ENCODE measurements at regions not wholly inside any gene's neighbourhood (a gene's known extent, or its start where the extent isn't known, plus 50 kb on each side); places are given as distances from the start of the nearest gene placed in this dataset.

- Histone ChIP-seq H3K79me2 (ENCODE audit: control insufficient read depth, insufficient read depth, low read length) (no peaks in the 10 kb centered on the region), H4K20me1 (ENCODE audit: control insufficient read depth, insufficient read depth) (no peaks in the 10 kb centered on the region), H3K27me3 (replicated peaks in 1 of 2; ENCODE audit: control insufficient read depth in 2 of 2, insufficient read depth in 2 of 2, low read length in 1 of 2) (no peaks in the 10 kb centered on the region), H3K4me1 (ENCODE audit: control insufficient read depth, insufficient read depth, low read length) (no peaks in the 10 kb centered on the region), H3K4me3 (no peak overlapping the region), H3K27ac (ENCODE audit: control insufficient read depth, insufficient read depth) (no peak overlapping the region), H3K36me3 (ENCODE audit: control insufficient read depth in 2 of 2, insufficient read depth in 2 of 2, low read length in 1 of 2) (no peaks in the 10 kb centered on the region), H3K9me3 (replicated peaks; ENCODE audit: control insufficient read depth, insufficient read depth, low read length) (no peaks in the 10 kb centered on the region), H3K9ac (ENCODE audit: control insufficient read depth, insufficient read depth, low read length) (no peak overlapping the region), H3K4me2 (ENCODE audit: control insufficient read depth, insufficient read depth) (no peak overlapping the region), H2AFZ (ENCODE audit: control insufficient read depth, low read depth, low read length) (no peak overlapping the region)
- SMC1A ChIA-PET (ENCODE audit: uncharacterized antibody, unreplicated experiment) = no interaction called here
- CTCF ChIA-PET = no interaction called here
- FAIRE-seq (no peak), ATAC-seq (no peak), DNase-seq (ENCODE audit: low read depth, low spot score) (no peak)
- intact Hi-C loops (cut with micrococcal nuclease; ENCODE audit: unreplicated experiment) = no loop called here
- BruUV-seq (replicated peaks) = no TSS peak
- TF ChIP-seq GATAD2B (conservative IDR thresholded peaks at IDR 0.05; ENCODE audit: low read depth) = no peak
- no peak for TF ChIP-seq SREBF2 (IDR thresholded peaks at IDR 0.05; ENCODE audit: low read length)
- no peak for TF ChIP-seq TCF12 (IDR thresholded peaks at IDR 0.05; ENCODE audit: low read depth, low read length)
- no peak for TF ChIP-seq LARP7 (IDR thresholded peaks at IDR 0.05)
- POLR2A ChIA-PET = no interaction called here
- RAD21 ChIA-PET (ENCODE audit: unreplicated experiment) = no interaction called here
- 3% methylated on average over 2 of the region's 2 CpGs for WGBS (ENCODE audit: insufficient coverage, insufficient replicate concordance, low lambda C conversion rate, missing lambda C conversion rate)
- in situ Hi-C loops (cut with MboI) = no loop called here
These were observed 723.9 kb downstream of the FAT4 start for GRCh38 chr4:126038502-126039144.

- Histone ChIP-seq H3K27me3 (replicated peaks in 1 of 2; ENCODE audit: control insufficient read depth in 2 of 2, insufficient read depth in 2 of 2, low read length in 1 of 2) (no peaks in the 10 kb centered on the region), H3K27ac (ENCODE audit: control insufficient read depth, insufficient read depth) (no peak overlapping the region), H3K4me1 (ENCODE audit: control insufficient read depth, insufficient read depth, low read length) (no peaks in the 10 kb centered on the region), H3K4me3 (no peak overlapping the region), H4K20me1 (ENCODE audit: control insufficient read depth, insufficient read depth) (no peaks in the 10 kb centered on the region), H3K9me3 (replicated peaks; ENCODE audit: control insufficient read depth, insufficient read depth, low read length) (no peaks in the 10 kb centered on the region), H3K4me2 (ENCODE audit: control insufficient read depth, insufficient read depth) (no peak overlapping the region), H2AFZ (ENCODE audit: control insufficient read depth, low read depth, low read length) (no peak overlapping the region), H3K79me2 (ENCODE audit: control insufficient read depth, insufficient read depth, low read length) (no peaks in the 10 kb centered on the region), H3K9ac (ENCODE audit: control insufficient read depth, insufficient read depth, low read length) (no peak overlapping the region), H3K36me3 (ENCODE audit: control insufficient read depth in 2 of 2, insufficient read depth in 2 of 2, low read length in 1 of 2) (no peaks in the 10 kb centered on the region)
- RAD21 ChIA-PET (ENCODE audit: unreplicated experiment) = interaction anchor here (1.3 kb wide), 1 partner anchor 9 kb away, joined by 3 read pairs; no protein-coding TSS in a partner anchor
- DNase-seq (ENCODE audit: low read depth, low spot score) = no peak
- FAIRE-seq = no peak
- intact Hi-C loops (cut with micrococcal nuclease; ENCODE audit: unreplicated experiment) (no loop called here), in situ Hi-C loops (cut with MboI) (no loop called here)
- POLR2A ChIA-PET = no interaction called here
- TF ChIP-seq POLR2A (IDR thresholded peaks at IDR 0.05; ENCODE audit: low read depth, low read length) = no peak
- TF ChIP-seq RELA (IDR thresholded peaks at IDR 0.05; ENCODE audit: borderline replicate concordance, partially characterized antibody) = no peak
- TF ChIP-seq MTA3 (IDR thresholded peaks at IDR 0.05; ENCODE audit: borderline replicate concordance, low read length) = no peak
- TF ChIP-seq RCOR1 (conservative IDR thresholded peaks at IDR 0.05; ENCODE audit: low read depth, low read length) = no peak
- ATAC-seq = no peak
- no TSS peak for BruUV-seq (replicated peaks)
- 2% methylated on average over 2 of the region's 2 CpGs for WGBS (ENCODE audit: insufficient coverage, insufficient replicate concordance, low lambda C conversion rate, missing lambda C conversion rate)
- CTCF ChIA-PET = interaction anchor here (0.5 kb wide), 1 partner anchor 238 kb away, joined by 5 read pairs; no protein-coding TSS in a partner anchor
- SMC1A ChIA-PET (ENCODE audit: uncharacterized antibody, unreplicated experiment) = no interaction called here
These were observed 731.4 kb downstream of the FAT4 start for GRCh38 chr4:126046081-126046614.
